ENCODE measurements at regions not wholly inside any gene's neighbourhood (a gene's known extent, or its start where the extent isn't known, plus 50 kb on each side); places are given as distances from the start of the nearest gene placed in this dataset.
"Not testable (repeated sequence)": the region's sequence is repeated elsewhere in the genome, so short reads cannot be mapped to it uniquely, and the experiment has no call there.

GRCh38 chr7:142460402-142461117 lies 202.7 kb upstream of the PRSS58 start:
- DNase-seq, result no peak

DNA sequence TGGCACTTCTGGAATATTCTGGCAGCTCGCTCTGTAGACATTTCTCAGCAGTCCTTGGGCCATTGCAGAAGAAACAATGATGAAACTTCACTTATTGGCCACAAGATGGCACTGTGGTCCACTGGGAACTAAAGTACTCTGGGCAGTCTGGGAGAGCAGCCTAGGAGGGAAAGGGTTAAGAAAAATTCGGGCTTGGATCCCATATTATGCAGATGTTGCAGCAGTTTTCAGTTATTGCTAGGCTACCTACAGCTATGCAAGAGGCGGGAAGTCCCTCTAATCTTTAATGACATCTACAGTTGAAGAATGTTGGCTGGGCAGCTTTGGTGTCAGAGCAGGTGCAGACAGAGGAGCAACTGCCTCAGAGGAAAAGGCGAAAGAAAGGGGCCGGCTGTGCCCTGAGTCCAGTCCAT lies 201.7 kb upstream of the PRSS58 start:
- peak; percentile 61 for DNase-seq

- no peak for DNase-seq
These were observed 199.4 kb upstream of the PRSS58 start for GRCh38 chr7:142457146-142457703.

- no peak for DNase-seq
These were observed 197.5 kb upstream of the PRSS58 start for GRCh38 chr7:142455392-142455791.

- DNase-seq, result peak; percentile 41
These were observed 197.0 kb upstream of the PRSS58 start for GRCh38 chr7:142454862-142455261.

- DNase-seq, result no peak
These were observed 194.9 kb upstream of the PRSS58 start for GRCh38 chr7:142452791-142453190.

DNA sequence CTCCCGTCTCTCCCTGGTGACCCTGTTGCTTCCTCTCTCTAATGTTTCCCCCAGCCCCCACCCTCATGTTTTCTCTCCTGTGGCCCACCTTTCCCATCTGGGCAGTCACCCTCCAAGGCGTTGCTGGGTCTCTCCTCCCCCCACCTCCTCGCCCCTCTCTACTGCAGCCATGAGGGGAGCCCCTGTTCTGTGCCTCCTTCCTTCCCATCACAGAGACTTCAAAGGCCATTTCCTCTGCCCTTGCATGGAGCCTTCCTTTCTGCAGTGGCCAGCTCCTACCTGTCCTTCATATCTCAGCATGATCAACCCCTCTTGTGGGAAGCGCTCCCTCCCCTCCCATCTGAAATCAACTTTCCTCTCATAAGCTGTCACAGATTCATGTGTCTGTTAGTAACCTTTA lies 194.0 kb upstream of the PRSS58 start:
- no peak for DNase-seq

GRCh38 chr7:142451296-142451695 lies 193.4 kb upstream of the PRSS58 start:
- DNase-seq, result no peak

DNA sequence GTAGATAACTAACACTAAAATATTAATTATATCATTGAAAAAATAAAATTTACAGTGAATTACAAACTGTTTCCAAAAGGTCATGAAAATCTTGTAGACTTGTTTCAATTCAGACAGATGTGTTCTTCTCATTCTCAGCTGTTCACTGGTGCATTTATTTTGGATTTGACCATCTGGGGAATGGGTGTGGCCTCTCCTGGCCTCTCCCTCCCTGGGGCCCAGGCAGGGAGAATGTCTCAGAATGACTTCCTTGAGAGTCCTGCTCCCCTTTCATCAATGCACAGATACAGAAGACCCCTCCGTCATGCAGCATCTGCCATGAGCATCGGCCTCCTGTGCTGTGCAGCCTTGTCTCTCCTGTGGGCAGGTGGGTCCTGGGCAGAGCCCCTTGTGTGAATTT lies 192.8 kb upstream of the PRSS58 start:
- no peak for DNase-seq

GRCh38 chr7:142450206-142450605 lies 192.3 kb upstream of the PRSS58 start:
- no peak for DNase-seq

DNA sequence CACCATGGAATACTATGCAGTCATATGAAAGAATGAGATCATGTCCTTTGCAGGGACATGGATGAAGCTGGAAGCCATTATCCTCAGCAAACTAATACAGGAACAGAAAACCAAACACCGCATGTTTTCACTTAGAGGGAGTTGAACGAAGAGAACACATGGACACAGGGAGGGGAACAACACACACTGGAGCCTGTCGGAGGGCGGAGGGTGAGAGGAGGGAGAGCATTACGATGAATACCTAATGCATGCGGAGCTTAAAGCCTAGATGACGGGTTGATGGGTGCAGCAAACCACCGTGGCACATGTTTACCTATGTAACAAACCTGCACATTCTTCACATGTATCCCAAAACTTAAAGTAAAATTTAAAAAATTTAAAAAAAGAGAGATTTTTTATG lies 191.0 kb upstream of the PRSS58 start:
- DNase-seq, result not testable (repeated sequence)

- DNase-seq, result no peak
These were observed 189.9 kb upstream of the PRSS58 start for GRCh38 chr7:142447762-142448161.

- DNase-seq, result peak; percentile 32
These were observed 187.3 kb upstream of the PRSS58 start for GRCh38 chr7:142445019-142445686.

GRCh38 chr7:142443216-142444010 lies 185.6 kb upstream of the PRSS58 start:
- DNase-seq, result no peak

DNA sequence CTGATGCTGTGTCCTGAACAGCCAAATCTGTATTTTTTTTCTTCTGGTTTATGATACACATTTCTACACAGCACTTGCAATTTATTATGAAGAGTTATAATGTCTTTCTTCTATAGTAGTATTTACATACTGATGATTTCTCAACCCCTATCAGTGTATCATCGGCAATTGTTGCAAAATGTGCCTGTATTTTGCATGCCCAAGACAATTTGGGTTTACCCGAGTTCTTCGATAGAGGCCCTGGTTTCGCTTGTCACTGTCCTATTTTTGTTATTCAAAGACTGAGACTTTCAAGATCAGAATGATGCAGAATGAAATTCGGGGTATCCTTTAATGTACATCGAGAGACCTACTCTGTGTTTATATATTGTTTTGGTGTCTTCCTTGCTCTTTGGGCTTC lies 184.5 kb upstream of the PRSS58 start:
- DNase-seq, result no peak

DNA sequence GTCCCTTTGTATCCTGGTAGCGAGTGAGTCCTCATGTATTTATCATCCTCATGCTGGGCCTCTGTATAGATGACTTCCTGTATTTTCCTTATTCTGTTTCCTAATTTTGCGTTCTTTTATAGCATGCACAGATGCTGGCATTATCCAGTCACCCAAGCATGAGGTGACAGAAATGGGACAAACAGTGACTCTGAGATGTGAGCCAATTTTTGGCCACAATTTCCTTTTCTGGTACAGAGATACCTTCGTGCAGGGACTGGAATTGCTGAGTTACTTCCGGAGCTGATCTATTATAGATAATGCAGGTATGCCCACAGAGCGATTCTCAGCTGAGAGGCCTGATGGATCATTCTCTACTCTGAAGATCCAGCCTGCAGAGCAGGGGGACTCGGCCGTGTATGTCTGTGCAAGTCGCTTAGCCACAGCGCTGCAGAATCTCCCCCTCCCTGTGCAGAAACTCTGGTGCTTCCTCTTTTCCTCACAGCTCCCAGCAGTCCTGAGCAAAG lies 183.1 kb upstream of the PRSS58 start:
- DNase-seq, result peak; percentile 25

- DNase-seq, result no peak
These were observed 182.5 kb upstream of the PRSS58 start for GRCh38 chr7:142440219-142440905.

- DNase-seq, result no peak
These were observed 181.9 kb upstream of the PRSS58 start for GRCh38 chr7:142439739-142440138.

DNA sequence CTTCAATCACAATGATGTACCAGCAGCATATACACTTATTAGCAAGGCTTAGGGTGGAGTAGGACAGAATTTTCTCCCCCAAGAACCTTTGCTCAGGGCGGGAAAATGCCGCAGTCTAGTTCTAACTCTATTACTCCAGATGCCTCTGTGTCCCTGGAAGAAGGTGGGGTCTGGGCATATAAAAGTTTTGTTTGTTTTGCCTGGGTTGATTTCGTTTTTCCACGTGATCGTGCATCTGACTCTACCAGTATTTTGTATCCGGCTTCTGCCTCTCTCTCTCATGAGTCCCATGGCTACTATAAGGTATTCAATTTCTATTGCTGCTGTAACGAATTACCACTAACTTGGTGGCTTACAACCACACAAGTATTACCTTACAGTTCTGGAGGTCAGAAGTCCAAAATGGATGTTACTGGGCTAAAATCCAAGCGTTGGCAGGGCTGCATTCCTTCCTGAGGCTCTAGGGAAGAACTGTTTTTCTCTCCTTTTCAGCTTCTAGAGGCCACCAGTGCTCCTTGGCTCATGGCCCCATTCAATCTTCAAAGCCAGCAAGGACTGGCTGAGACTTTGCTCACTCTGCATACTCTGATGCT lies 181.2 kb upstream of the PRSS58 start:
- no peak for DNase-seq

- no peak for DNase-seq
These were observed 180.5 kb upstream of the PRSS58 start for GRCh38 chr7:142438235-142438922.

DNA sequence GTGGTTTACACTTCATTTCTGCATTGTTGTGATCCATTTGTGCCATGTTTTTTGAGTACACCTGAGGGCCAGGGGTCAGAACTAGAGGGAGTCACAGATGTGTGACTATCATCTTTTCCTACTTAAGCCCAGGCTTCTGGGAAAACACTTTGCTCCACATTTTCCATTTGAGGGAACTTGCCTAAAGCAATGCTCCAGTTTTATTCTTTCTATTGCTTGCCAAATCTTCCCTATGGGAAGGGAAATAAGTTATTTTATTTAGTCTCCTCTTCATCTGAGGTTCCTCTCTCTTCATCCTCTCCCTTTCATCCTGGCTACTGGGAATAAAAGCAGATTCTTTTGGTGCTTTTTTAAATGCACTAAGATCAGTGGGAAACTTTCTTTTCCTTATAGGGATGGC lies 179.9 kb upstream of the PRSS58 start:
- DNase-seq, result no peak

DNA sequence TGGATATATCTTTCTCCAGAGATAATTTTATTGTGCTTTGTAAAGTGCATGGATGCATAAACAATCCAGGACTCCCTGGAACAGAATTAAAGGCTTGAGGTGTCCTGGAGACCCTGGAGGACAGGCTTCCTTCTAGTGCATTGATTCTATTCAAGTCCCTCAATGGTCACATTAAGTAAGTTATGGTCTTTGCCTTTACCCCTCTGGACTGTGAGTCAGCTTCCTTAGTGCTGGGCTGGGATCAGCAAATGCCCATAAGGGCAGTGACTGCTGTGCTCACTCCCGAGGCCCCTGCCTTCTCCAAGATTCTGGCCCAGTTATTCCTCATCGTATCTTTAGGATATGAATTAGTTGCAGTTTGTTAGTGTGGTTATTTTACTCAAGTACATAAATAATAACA lies 178.7 kb upstream of the PRSS58 start:
- no peak for DNase-seq

All from CD4-positive, alpha-beta T cell treated with Interleukin-4 for 4 hours (primary cell).